HG03025 (cell line): ENCODE measurements at regions not wholly inside any gene's neighbourhood (a gene's known extent, or its start where the extent isn't known, plus 50 kb on each side); places are given as distances from the start of the nearest gene placed in this dataset.
A peak's percentile ranks its signal among the peaks of the same experiment; 100 is the strongest.
"Not testable (repeated sequence)": the region's sequence is repeated elsewhere in the genome, so short reads cannot be mapped to it uniquely, and the experiment has no call there.

Experiments used
- ATAC-seq: cut with Tn5 transposase; IDR thresholded peaks from one replicate; pipeline ENCODE4 v1.9.1; 2021; ENCODE audit warnings: mild to moderate bottlenecking, moderate library complexity; ENCODE audit not compliant: unreplicated experiment, low FRiP score

DNA sequence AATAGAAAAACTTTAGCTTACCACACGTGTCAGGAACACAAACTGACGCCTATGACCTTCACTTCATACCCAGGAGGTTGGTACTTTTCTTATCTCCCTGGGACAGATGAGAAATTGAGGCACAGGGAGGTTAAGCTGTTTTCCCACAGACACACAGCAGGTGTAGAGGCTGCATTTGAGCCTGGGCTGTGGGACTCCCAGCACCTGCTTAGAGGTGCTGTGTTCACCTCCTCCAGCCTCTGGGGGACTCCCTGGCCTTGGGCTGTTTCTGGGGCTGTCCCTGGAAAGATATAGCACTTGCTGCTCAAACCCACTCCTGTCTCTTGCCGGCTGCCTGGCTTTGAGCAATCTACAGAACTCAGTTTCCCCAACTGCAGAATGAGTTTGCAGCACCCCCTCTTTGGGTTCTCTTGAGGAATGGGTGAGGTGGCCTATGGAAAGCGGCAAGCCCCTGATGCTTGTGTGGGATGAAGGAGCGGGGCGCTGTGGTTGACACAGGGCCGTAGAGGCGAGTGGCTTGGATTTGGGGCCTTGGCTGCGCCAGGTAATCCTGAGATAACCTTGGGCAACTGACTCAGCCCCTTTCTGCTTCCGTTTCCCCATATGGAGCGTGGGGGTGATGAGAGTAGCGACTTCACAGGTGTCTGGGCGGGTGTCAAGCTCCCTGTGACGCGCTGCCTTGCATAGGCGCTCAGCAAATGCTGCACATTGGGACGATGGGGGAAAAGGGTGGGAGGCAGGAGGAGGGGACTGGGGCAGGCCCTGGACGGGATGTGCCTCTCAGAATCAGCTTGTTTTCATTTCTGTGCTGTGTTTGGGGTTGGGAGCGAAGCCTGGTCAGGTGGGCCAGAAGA lies 104.5 kb upstream of the CIBAR2 start:
- ATAC-seq = no peak

DNA sequence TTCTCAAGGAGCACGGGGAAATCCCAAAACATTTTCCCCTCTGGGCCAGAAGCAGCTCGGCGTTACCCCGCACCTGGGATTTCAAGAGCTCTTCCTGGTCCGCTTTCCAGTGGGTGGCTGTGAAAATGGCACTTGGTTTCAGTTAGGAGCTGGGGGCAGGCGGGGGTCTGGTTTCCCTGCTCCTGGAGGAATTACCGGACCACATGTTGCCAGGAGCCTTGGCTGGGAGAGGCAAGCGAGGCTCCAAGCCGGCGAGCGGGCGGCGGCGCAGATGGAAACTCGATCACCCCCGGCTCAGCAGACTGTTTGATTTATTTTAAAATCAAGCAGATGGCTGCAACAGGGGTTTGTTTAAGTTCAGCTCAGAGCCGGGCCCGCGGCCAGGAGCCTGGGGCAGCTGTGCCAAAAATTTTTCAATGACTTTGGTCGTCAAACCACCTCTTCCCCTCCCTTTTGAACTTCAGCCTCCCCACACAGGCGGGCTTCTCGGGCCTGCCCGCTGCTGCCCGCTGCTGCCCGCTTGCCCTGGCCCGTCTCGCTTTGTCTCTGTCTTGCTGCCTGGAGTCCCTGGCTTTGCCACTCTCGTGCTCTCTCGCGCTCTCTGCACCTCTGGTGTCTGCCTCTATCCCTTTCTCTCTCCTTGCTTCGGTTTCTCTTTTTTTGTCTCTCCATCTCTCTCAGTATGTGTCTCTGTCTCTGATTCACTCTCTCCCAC lies 108.0 kb upstream of the CIBAR2 start:
- no peak for ATAC-seq

- ATAC-seq = no peak
Measured at GRCh38 chr16:85220964-85221731, 108.9 kb upstream of the CIBAR2 start.

- no peak for ATAC-seq
Measured at GRCh38 chr16:85221771-85222154, 109.5 kb upstream of the CIBAR2 start.

GRCh38 chr16:85222155-85222863 lies 110.0 kb upstream of the CIBAR2 start:
- no peak for ATAC-seq

DNA sequence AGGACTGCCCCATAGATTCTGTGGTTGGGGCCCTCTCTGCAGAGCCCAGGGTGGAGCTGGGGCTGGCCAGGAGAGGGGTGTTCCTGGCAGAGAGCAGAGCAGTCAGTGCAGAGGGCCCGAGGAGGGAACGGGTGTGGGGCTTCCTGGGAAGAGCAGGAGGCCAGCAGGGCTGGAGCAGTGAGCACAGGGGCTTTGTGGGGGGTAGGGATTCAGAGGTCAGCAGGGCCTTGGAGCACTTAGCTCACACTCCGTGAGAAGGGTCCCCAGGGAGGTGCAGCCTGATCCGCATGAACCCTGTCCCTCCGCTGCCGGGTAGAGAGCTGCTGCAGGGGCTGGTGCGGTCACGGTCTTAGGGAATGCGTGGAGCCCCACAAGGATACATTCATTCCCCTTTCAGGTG lies 113.0 kb upstream of the CIBAR2 start:
- no peak for ATAC-seq

DNA sequence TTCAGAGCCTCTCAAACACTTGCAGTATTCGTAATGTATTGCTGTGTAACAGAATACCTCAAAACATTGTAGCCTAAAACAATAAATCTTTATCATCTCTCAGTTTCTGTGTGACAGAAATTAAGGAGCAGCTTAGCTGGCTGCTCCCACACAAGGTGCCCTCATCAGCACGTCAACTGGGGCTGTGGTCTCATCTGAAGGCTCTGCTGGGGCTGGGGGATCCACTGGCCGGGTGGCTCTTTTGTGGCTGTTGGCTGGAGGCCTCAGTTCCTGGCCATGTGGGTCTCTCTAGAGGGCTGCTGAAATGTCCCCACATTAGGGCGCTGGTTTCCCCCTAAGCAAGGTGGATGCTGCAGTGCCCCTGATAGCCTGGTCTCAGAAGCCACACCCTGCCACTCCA lies 113.4 kb upstream of the CIBAR2 start:
- no peak for ATAC-seq

DNA sequence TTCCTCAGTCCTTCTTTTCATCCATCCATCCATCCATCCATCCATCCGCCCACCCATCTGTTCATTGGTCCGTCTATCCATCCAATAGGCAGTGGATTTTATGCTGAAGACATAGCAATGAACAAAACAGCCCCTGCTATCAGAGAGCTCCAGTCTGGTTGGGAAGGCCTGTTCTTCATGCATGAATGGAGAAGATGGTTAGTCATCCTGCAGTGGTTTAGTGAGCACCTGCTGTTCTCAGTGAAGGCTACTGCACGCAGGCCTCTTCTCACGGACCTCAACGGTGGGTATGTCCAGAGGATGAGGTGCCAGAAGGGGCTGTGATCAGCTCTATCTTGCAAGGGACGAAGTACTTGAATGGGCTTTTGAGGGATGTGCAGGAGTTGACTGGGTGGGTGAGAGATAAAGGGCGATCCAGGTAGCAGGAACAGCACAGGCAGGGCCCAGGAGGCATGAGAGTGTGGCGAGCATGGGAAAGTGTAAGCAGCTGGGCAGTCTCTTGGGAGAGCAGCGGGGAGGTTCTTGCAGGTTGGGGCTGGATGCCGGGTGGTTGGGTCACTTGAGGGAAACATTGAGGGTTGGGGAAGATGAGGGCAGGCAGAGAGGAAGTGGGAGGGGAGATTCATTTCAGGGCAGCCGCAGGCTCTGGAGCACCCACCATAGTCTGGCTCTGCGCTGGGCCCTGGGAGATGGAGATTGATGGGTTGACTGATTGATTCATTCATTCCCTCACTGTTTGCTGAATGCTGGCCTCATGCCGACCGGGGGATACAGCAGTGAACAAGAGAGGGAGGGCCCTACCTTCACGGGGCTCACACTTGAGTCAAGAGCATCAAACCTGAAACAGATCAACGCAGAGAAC lies 115.0 kb upstream of the CIBAR2 start:
- ATAC-seq = peak; percentile 50

GRCh38 chr16:85227946-85228862 lies 115.9 kb upstream of the CIBAR2 start:
- ATAC-seq = peak; percentile 7

GRCh38 chr16:85228970-85229430 lies 116.7 kb upstream of the CIBAR2 start:
- ATAC-seq = no peak

- ATAC-seq = no peak
Measured at GRCh38 chr16:85229869-85230462, 117.7 kb upstream of the CIBAR2 start.

DNA sequence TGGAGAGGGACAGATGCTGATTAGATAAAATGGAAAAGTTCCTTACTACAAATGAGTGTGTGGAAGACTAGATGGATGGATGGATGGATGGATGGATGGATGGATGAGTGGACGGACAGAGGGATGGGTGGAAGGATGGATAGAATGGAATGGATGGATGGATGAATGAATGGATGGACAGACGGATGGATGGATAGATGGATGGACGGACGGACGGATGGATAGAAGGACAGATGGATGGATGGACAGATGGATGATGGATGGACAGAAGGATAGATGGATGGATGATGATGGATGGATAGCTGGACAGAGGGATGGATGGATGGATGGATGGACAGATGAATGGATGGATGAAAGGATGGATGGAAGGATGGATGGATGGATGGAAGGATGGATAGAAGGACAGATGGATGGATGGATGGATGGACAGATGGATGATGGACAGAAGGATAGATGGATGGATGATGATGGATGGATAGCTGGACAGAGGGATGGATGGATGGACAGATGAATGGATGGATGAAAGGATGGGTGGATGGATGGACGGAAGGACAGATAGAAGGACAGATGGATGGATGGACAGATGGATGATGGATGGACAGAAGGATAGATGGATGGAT lies 118.6 kb upstream of the CIBAR2 start:
- not testable (repeated sequence) for ATAC-seq

GRCh38 chr16:85231959-85232358 lies 119.7 kb upstream of the CIBAR2 start:
- no peak for ATAC-seq

DNA sequence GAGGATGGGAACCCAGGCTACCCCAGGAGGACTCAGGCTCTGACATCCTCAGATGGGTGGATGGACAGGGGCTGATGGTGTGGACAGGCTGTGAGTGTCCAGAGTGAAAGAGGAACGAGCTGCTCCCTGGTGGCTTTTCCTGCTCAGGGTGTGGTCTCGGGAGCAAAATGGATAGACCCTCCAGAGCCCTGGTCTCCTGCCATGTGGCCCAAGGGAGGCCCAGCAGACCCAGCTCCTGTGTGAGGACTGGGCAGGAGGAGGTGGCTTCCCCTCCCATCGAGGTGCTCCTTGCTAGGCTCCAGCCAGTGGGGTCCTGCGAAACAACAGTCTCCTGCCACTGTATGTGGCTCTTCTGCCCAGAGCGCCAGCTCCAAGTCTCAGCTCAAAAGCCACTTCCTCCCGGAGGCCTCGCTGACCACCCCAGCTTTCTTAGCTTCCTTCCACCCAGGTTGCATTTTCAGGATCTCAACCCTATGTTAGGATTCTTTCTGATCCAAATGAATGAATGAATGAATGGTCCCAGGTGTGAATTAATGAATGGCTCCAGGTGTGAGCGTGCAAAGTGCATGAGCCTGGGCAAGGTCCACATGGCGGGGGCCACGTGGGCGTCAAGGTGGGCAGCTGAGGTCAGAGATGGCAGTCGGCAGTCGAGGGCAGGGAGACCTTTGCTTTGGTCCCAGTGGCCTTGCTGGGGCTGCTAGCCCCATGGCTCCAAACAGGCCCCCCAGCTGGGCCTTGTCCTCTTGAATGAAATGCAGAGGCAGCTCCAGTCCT lies 120.3 kb upstream of the CIBAR2 start:
- no peak for ATAC-seq

GRCh38 chr16:85233516-85233915 lies 121.2 kb upstream of the CIBAR2 start:
- ATAC-seq = no peak

GRCh38 chr16:85234310-85235204 lies 122.3 kb upstream of the CIBAR2 start:
- ATAC-seq = no peak
